B cell (primary cell): ENCODE measurements at regions not wholly inside any gene's neighbourhood (a gene's known extent, or its start where the extent isn't known, plus 50 kb on each side); places are given as distances from the start of the nearest gene placed in this dataset.

Experiments used
- CTCF ChIP-seq: fragments of 200-600 bp; IDR thresholded peaks from one replicate; pipeline ENCODE4 v1.8.0; 2022; ENCODE audit warnings: antibody characterized with exemption, mild to moderate bottlenecking
- EZH2 ChIP-seq: IDR thresholded peaks from 2 replicates; pipeline ENCODE4 v1.6.1; 2012; ENCODE audit warnings: borderline replicate concordance, low read depth, mild to moderate bottlenecking, moderate library complexity, low read length; ENCODE audit not compliant: insufficient read depth, poor library complexity, severe bottlenecking

- no peak for TF ChIP-seq CTCF
- no peak for TF ChIP-seq EZH2
Observed at GRCh38 chr1:29651246-29651645, 414.9 kb downstream of the PTPRU start.
